ENCODE measurements at regions not wholly inside any gene's neighbourhood (a gene's known extent, or its start where the extent isn't known, plus 50 kb on each side); places are given as distances from the start of the nearest gene placed in this dataset.
"Not testable (repeated sequence)": the region's sequence is repeated elsewhere in the genome, so short reads cannot be mapped to it uniquely, and the experiment has no call there.

GRCh38 chr1:46878173-46878782 is 63.0 kb downstream of the CYP4A11 start:
- H3K9me3 ChIP-seq; H3K36me3 ChIP-seq; H3K27me3 ChIP-seq; H3K4me1 ChIP-seq; H3K4me3 ChIP-seq; H3K27ac ChIP-seq; DNase-seq; intact Hi-C loops (cut with DNase I): not testable (repeated sequence)
- WGBS, 2 donors: 39 to 40% methylated on average over 3 of the region's 3 CpGs
- TF ChIP-seq CTCF (IDR thresholded peaks at IDR 0.05): peak in 5 of 6 experiments; percentile 41 to 72 (median 48)

GRCh38 chr1:46876093-46876492 is 65.2 kb downstream of the CYP4A11 start:
- H3K4me1 ChIP-seq; DNase-seq; H3K36me3 ChIP-seq; H3K27me3 ChIP-seq; H3K27ac ChIP-seq; H3K9me3 ChIP-seq; H3K4me3 ChIP-seq; intact Hi-C loops (cut with DNase I): not testable (repeated sequence)
- 35 to 51% methylated on average over 3 to 4 of the region's 4 CpGs for whole genome bisulfite sequencing, 2 donors
- peak; percentile 16 to 47 (median 30) for TF ChIP-seq CTCF (IDR thresholded peaks at IDR 0.05)
